WTC11 (cell line): ENCODE measurements at regions not wholly inside any gene's neighbourhood (a gene's known extent, or its start where the extent isn't known, plus 50 kb on each side); places are given as distances from the start of the nearest gene placed in this dataset.

Experiments used
- ARID4B ChIP-seq: sonication (generic); formaldehyde crosslinking; IDR thresholded peaks from 2 replicates; pipeline ENCODE4 v1.8.0; 2023; ENCODE audit warnings: missing genetic modification reagents, mild to moderate bottlenecking, borderline replicate concordance
- ATF3 ChIP-seq: sonication (generic); formaldehyde crosslinking; conservative IDR thresholded peaks from 2 replicates; pipeline ENCODE4 v1.8.1; 2022; ENCODE audit warnings: mild to moderate bottlenecking, missing genetic modification reagents
- CBFB ChIP-seq: sonication (generic); formaldehyde crosslinking; IDR thresholded peaks from 2 replicates; pipeline ENCODE4 v1.8.1; 2022; ENCODE audit warnings: mild to moderate bottlenecking, low read depth, missing genetic modification reagents
- CREB1 ChIP-seq: sonication (generic); formaldehyde crosslinking; IDR thresholded peaks from 2 replicates; pipeline ENCODE4 v1.8.0; 2023; ENCODE audit warnings: mild to moderate bottlenecking, missing genetic modification reagents
- CTCF ChIP-seq: fragments of 200-600 bp; IDR thresholded peaks from 2 replicates; pipeline ENCODE4 v1.8.0; 2022; ENCODE audit warnings: antibody characterized with exemption
- E2F1 ChIP-seq: sonication (generic); formaldehyde crosslinking; IDR thresholded peaks from 2 replicates; pipeline ENCODE4 v1.8.0; 2022; ENCODE audit warnings: mild to moderate bottlenecking, missing genetic modification reagents
- FOXJ3 ChIP-seq: sonication (generic); formaldehyde crosslinking; IDR thresholded peaks from 2 replicates; pipeline ENCODE4 v1.9.0; 2021; ENCODE audit warnings: missing genetic modification reagents, mild to moderate bottlenecking, borderline replicate concordance
- GABPB1 ChIP-seq: sonication (generic); formaldehyde crosslinking; IDR thresholded peaks from 2 replicates; pipeline ENCODE4 v1.8.1; 2023; ENCODE audit warnings: mild to moderate bottlenecking, missing genetic modification reagents
- IRF2 ChIP-seq: sonication (generic); formaldehyde crosslinking; IDR thresholded peaks from 2 replicates; pipeline ENCODE4 v1.8.0; 2022; ENCODE audit warnings: low read depth, missing genetic modification reagents, borderline replicate concordance
- MAX ChIP-seq: sonication (generic); formaldehyde crosslinking; IDR thresholded peaks from 2 replicates; pipeline ENCODE4 v1.8.0; 2022; ENCODE audit warnings: mild to moderate bottlenecking, missing genetic modification reagents
- NFATC4 ChIP-seq: fragments of 250-450 bp; sonication (Bioruptor Pico); IDR thresholded peaks from 2 replicates; pipeline ENCODE4 v1.9.0; 2021; ENCODE audit warnings: mild to moderate bottlenecking
- ZNF121 ChIP-seq: sonication (generic); formaldehyde crosslinking; IDR thresholded peaks from 2 replicates; pipeline ENCODE4 v1.8.0; 2023; ENCODE audit warnings: missing genetic modification reagents
- ZNF219 ChIP-seq: sonication (generic); formaldehyde crosslinking; IDR thresholded peaks from 2 replicates; pipeline ENCODE4 v1.8.0; 2023; ENCODE audit warnings: missing genetic modification reagents, mild to moderate bottlenecking, borderline replicate concordance

GRCh38 chr7:69187824-69188333 is 410.4 kb upstream of the AUTS2 start:
- TF ChIP-seq CTCF, result no peak
- TF ChIP-seq NFATC4 (CRISPR knock-in tag), result no peak
- no peak for TF ChIP-seq ARID4B (CRISPR knock-in tag)
- TF ChIP-seq MAX (CRISPR knock-in tag), result no peak
- TF ChIP-seq IRF2 (CRISPR knock-in tag), result no peak
- TF ChIP-seq ZNF219 (CRISPR knock-in tag), result no peak
- TF ChIP-seq ATF3 (CRISPR knock-in tag), result no peak
- TF ChIP-seq ZNF121 (CRISPR knock-in tag), result no peak
- TF ChIP-seq FOXJ3 (CRISPR knock-in tag), result no peak
- TF ChIP-seq CBFB (CRISPR knock-in tag), result no peak
- no peak for TF ChIP-seq CREB1 (CRISPR knock-in tag)
- TF ChIP-seq E2F1 (CRISPR knock-in tag), result no peak
- no peak for TF ChIP-seq GABPB1 (CRISPR knock-in tag)
